ENCODE measurements at regions not wholly inside any gene's neighbourhood (a gene's known extent, or its start where the extent isn't known, plus 50 kb on each side); places are given as distances from the start of the nearest gene placed in this dataset.
"Not testable (repeated sequence)": the region's sequence is repeated elsewhere in the genome, so short reads cannot be mapped to it uniquely, and the experiment has no call there.

- no peak for DNase-seq
Measured at GRCh38 chr21:18114810-18115209, 129.8 kb upstream of the CHODL start.

- no peak for DNase-seq
Measured at GRCh38 chr21:18104802-18105201, 139.8 kb upstream of the CHODL start.

GRCh38 chr21:18096413-18096812 lies 148.2 kb upstream of the CHODL start:
- not testable (repeated sequence) for DNase-seq

GRCh38 chr21:18089786-18090185 lies 154.8 kb upstream of the CHODL start:
- peak; percentile 11 to 13 for DNase-seq

GRCh38 chr21:18070392-18070791 lies 174.2 kb upstream of the CHODL start:
- DNase-seq = no peak

- no peak for DNase-seq
Measured at GRCh38 chr21:18069875-18070274, 174.8 kb upstream of the CHODL start.

GRCh38 chr21:18060402-18060801 lies 184.2 kb upstream of the CHODL start:
- DNase-seq = no peak

- DNase-seq = no peak
Measured at GRCh38 chr21:18058731-18059398, 185.8 kb upstream of the CHODL start.

GRCh38 chr21:18053151-18053550 lies 191.5 kb upstream of the CHODL start:
- no peak for DNase-seq

- DNase-seq = peak; percentile 1 to 2
Measured at GRCh38 chr21:18049461-18049860, 195.2 kb upstream of the CHODL start.

GRCh38 chr21:18041012-18041411 lies 203.6 kb upstream of the CHODL start:
- DNase-seq = peak; percentile 5 to 10

GRCh38 chr21:18030248-18030647 lies 211.1 kb upstream of the C21orf91 start:
- no peak for DNase-seq

GRCh38 chr21:18026359-18026758 lies 207.2 kb upstream of the C21orf91 start:
- no peak for DNase-seq

GRCh38 chr21:18023711-18024110 lies 204.6 kb upstream of the C21orf91 start:
- no peak for DNase-seq

GRCh38 chr21:18023157-18023556 lies 204.0 kb upstream of the C21orf91 start:
- no peak for DNase-seq

- peak; percentile 70 to 71 for DNase-seq
Measured at GRCh38 chr21:18007121-18007520, 188.0 kb upstream of the C21orf91 start.

- peak; percentile 65 to 67 for DNase-seq
Measured at GRCh38 chr21:18006691-18007090, 187.5 kb upstream of the C21orf91 start.

- no peak for DNase-seq
Measured at GRCh38 chr21:18002393-18002792, 183.2 kb upstream of the C21orf91 start.

GRCh38 chr21:18000981-18001686 lies 182.0 kb upstream of the C21orf91 start:
- no peak for DNase-seq

GRCh38 chr21:17998599-17998998 lies 179.4 kb upstream of the C21orf91 start:
- not testable (repeated sequence) for DNase-seq

GRCh38 chr21:17989780-17990179 lies 170.6 kb upstream of the C21orf91 start:
- no peak for DNase-seq

- no peak for DNase-seq
Measured at GRCh38 chr21:17988102-17988437, 168.9 kb upstream of the C21orf91 start.

GRCh38 chr21:17987382-17988101 lies 168.4 kb upstream of the C21orf91 start:
- no peak for DNase-seq
